GM19467 (cell line): ENCODE measurements at regions not wholly inside any gene's neighbourhood (a gene's known extent, or its start where the extent isn't known, plus 50 kb on each side); places are given as distances from the start of the nearest gene placed in this dataset.
"Not testable (repeated sequence)": the region's sequence is repeated elsewhere in the genome, so short reads cannot be mapped to it uniquely, and the experiment has no call there.

Experiments used
- ATAC-seq: cut with Tn5 transposase; IDR thresholded peaks from one replicate; pipeline ENCODE4 v1.9.1; 2021; ENCODE audit warnings: mild to moderate bottlenecking, moderate library complexity; ENCODE audit not compliant: unreplicated experiment

GRCh38 chr21:13935396-13936032, 275.2 kb downstream of the LIPI start:
- not testable (repeated sequence) for ATAC-seq

GRCh38 chr21:13934887-13935342, 275.8 kb downstream of the LIPI start:
- ATAC-seq, result not testable (repeated sequence)

- ATAC-seq, result not testable (repeated sequence)
Measured at GRCh38 chr21:13923175-13923574, 287.6 kb downstream of the LIPI start.

- ATAC-seq, result not testable (repeated sequence)
Measured at GRCh38 chr21:13921455-13921854, 289.3 kb downstream of the LIPI start.

GRCh38 chr21:13907385-13907784, 297.8 kb downstream of the POTED start:
- not testable (repeated sequence) for ATAC-seq

- not testable (repeated sequence) for ATAC-seq
Measured at GRCh38 chr21:13896596-13897247, 287.1 kb downstream of the POTED start.

- ATAC-seq, result not testable (repeated sequence)
Measured at GRCh38 chr21:13893617-13894016, 284.0 kb downstream of the POTED start.

GRCh38 chr21:13893025-13893424, 283.4 kb downstream of the POTED start:
- ATAC-seq, result not testable (repeated sequence)

GRCh38 chr21:13892146-13892751, 282.7 kb downstream of the POTED start:
- ATAC-seq, result not testable (repeated sequence)

GRCh38 chr21:13889176-13889575, 279.6 kb downstream of the POTED start:
- not testable (repeated sequence) for ATAC-seq

GRCh38 chr21:13883641-13884395, 274.2 kb downstream of the POTED start:
- not testable (repeated sequence) for ATAC-seq

GRCh38 chr21:13877503-13877902, 267.9 kb downstream of the POTED start:
- ATAC-seq, result not testable (repeated sequence)

GRCh38 chr21:13876999-13877398, 267.4 kb downstream of the POTED start:
- ATAC-seq, result not testable (repeated sequence)

GRCh38 chr21:13874001-13874400, 264.4 kb downstream of the POTED start:
- not testable (repeated sequence) for ATAC-seq

- no peak for ATAC-seq
Measured at GRCh38 chr21:13854638-13855037, 245.1 kb downstream of the POTED start.

- not testable (repeated sequence) for ATAC-seq
Measured at GRCh38 chr21:13850808-13851207, 241.2 kb downstream of the POTED start.

- not testable (repeated sequence) for ATAC-seq
Measured at GRCh38 chr21:13849489-13849888, 239.9 kb downstream of the POTED start.

- ATAC-seq, result not testable (repeated sequence)
Measured at GRCh38 chr21:13846718-13847117, 237.1 kb downstream of the POTED start.

- ATAC-seq, result not testable (repeated sequence)
Measured at GRCh38 chr21:13844574-13844973, 235.0 kb downstream of the POTED start.

GRCh38 chr21:13843081-13843480, 233.5 kb downstream of the POTED start:
- ATAC-seq, result not testable (repeated sequence)

- not testable (repeated sequence) for ATAC-seq
Measured at GRCh38 chr21:13827666-13828065, 218.1 kb downstream of the POTED start.
